Gastrocnemius medialis (tissue), 4 donors: ENCODE measurements at regions not wholly inside any gene's neighbourhood (a gene's known extent, or its start where the extent isn't known, plus 50 kb on each side); places are given as distances from the start of the nearest gene placed in this dataset.
A peak's percentile ranks its signal among the peaks of the same experiment; 100 is the strongest.

Experiments
- CTCF ChIP-seq, 5 experiments: fragments of 450-650 bp in 3 of 5; fragments of 200-600 bp in 2 of 5; sonication (generic) in 2 of 5; IDR thresholded peaks in 4 of 5; conservative IDR thresholded peaks in 1 of 5; 1 replicate in 4 of 5; 2 replicates in 1 of 5; pipeline ENCODE4 v1.5.1; 2016 to 2019; ENCODE audit warnings: antibody characterized with exemption in 5 of 5, mild to moderate bottlenecking in 3 of 5, moderate library complexity in 3 of 5
- POLR2A ChIP-seq, 2 donors: fragments of 450-650 bp; IDR thresholded peaks; one replicate each; pipeline ENCODE4 v1.6.1; 2017; ENCODE audit warnings: antibody characterized with exemption in 2 of 2, mild to moderate bottlenecking in 2 of 2, moderate library complexity in 2 of 2

- no peak for TF ChIP-seq CTCF (IDR thresholded peaks at IDR 0.05 in 4 of 5, conservative IDR thresholded peaks at IDR 0.05 in 1 of 5)
- peak in 1 of 2 donors; percentile 36 for TF ChIP-seq POLR2A (IDR thresholded peaks at IDR 0.05)
These were observed 97.7 kb upstream of the SLC25A33 start for GRCh38 chr1:9441451-9442133.
